H9 (cell line): ENCODE measurements at regions not wholly inside any gene's neighbourhood (a gene's known extent, or its start where the extent isn't known, plus 50 kb on each side); places are given as distances from the start of the nearest gene placed in this dataset.

Experiments
- DNase-seq: peaks from one replicate; pipeline ENCODE4 v3.0.0-alpha.2; 2017
- H2AFZ ChIP-seq: one replicate; pipeline ENCODE4 v1.6.1; 2013; ENCODE audit warnings: mild to moderate bottlenecking, low read length, control low read depth, moderate library complexity
- H2AK5ac ChIP-seq: 2 replicates; pipeline ENCODE4 v1.6.1; 2013; ENCODE audit warnings: low read length, control low read depth, mixed read lengths; ENCODE audit not compliant: insufficient read length
- H2BK120ac ChIP-seq: one replicate; pipeline ENCODE4 v1.6.1; 2013; ENCODE audit warnings: low read depth, mild to moderate bottlenecking, low read length, control low read depth, inconsistent platforms; ENCODE audit not compliant: poor library complexity, severe bottlenecking
- H2BK12ac ChIP-seq: 2 replicates; pipeline ENCODE4 v1.6.1; 2013; ENCODE audit warnings: low read length, control low read depth, mixed read lengths, low read depth; ENCODE audit not compliant: insufficient read length
- H2BK15ac ChIP-seq: 2 replicates; pipeline ENCODE4 v1.6.1; 2013; ENCODE audit warnings: low read depth, low read length, control low read depth
- H2BK20ac ChIP-seq: one replicate; pipeline ENCODE4 v1.6.1; 2013; ENCODE audit warnings: low read depth, mild to moderate bottlenecking, low read length, control low read depth, inconsistent platforms; ENCODE audit not compliant: poor library complexity, severe bottlenecking
- H2BK5ac ChIP-seq: 2 replicates; pipeline ENCODE4 v1.6.1; 2013; ENCODE audit warnings: low read length, control low read depth, mixed read lengths; ENCODE audit not compliant: insufficient read length
- H3K14ac ChIP-seq: 2 replicates; pipeline ENCODE4 v1.6.1; 2013; ENCODE audit warnings: low read length, control low read depth; ENCODE audit not compliant: insufficient read depth
- H3K18ac ChIP-seq: 2 replicates; pipeline ENCODE4 v1.6.1; 2013; ENCODE audit warnings: low read depth, mild to moderate bottlenecking, mixed read lengths, low read length, control low read depth; ENCODE audit not compliant: insufficient read length
- H3K23ac ChIP-seq: 2 replicates; pipeline ENCODE4 v1.6.1; 2013; ENCODE audit warnings: low read length, control low read depth, mixed read lengths, low read depth; ENCODE audit not compliant: insufficient read length
- H3K23me2 ChIP-seq: 2 replicates; pipeline ENCODE4 v1.6.1; 2013; ENCODE audit warnings: low read depth, mild to moderate bottlenecking, mixed read lengths, low read length, control low read depth; ENCODE audit not compliant: insufficient read length, poor library complexity, severe bottlenecking
- H3K27ac ChIP-seq: 2 replicates; pipeline ENCODE4 v1.5.1; 2013; ENCODE audit warnings: low read length, control low read depth, mixed read lengths, low read depth; ENCODE audit not compliant: insufficient read length
- H3K27me3 ChIP-seq: 2 replicates; pipeline ENCODE4 v1.6.1; 2013; ENCODE audit warnings: low read length, control low read depth, inconsistent platforms; ENCODE audit not compliant: insufficient read depth
- H3K4ac ChIP-seq: 2 replicates; pipeline ENCODE4 v1.6.1; 2013; ENCODE audit warnings: low read depth, mild to moderate bottlenecking, control low read depth, inconsistent platforms, low read length, moderate library complexity
- H3K4me1 ChIP-seq: 2 replicates; pipeline ENCODE4 v1.6.1; 2013; ENCODE audit warnings: low read length, control low read depth, inconsistent platforms; ENCODE audit not compliant: insufficient read depth
- H3K4me2 ChIP-seq: 2 replicates; pipeline ENCODE4 v1.6.1; 2013; ENCODE audit warnings: low read length, control low read depth, mixed read lengths; ENCODE audit not compliant: insufficient read length, insufficient read depth
- H3K56ac ChIP-seq: 2 replicates; pipeline ENCODE4 v1.6.1; 2013; ENCODE audit warnings: low read depth, mild to moderate bottlenecking, mixed read lengths, low read length, control low read depth; ENCODE audit not compliant: insufficient read length
- H3K79me1 ChIP-seq: 2 replicates; pipeline ENCODE4 v1.6.1; 2013; ENCODE audit warnings: low read depth, mild to moderate bottlenecking, moderate library complexity, low read length, control low read depth, inconsistent platforms; ENCODE audit not compliant: insufficient read depth, poor library complexity, severe bottlenecking
- H3K79me2 ChIP-seq: 2 replicates; pipeline ENCODE4 v1.6.1; 2013; ENCODE audit warnings: low read length, control low read depth, inconsistent platforms; ENCODE audit not compliant: insufficient read depth
- H3K9ac ChIP-seq: 2 replicates; pipeline ENCODE4 v1.6.1; 2013; ENCODE audit warnings: low read length, control low read depth, mixed read lengths; ENCODE audit not compliant: insufficient read length; ENCODE audit errors: extremely low read depth
- H3K9me3 ChIP-seq: one replicate; pipeline ENCODE4 v1.6.1; 2013; ENCODE audit warnings: low read depth, low read length, inconsistent platforms; ENCODE audit not compliant: control insufficient read depth
- H3T11ph ChIP-seq: one replicate; pipeline ENCODE4 v1.6.1; 2013; ENCODE audit warnings: mild to moderate bottlenecking, low read length, control low read depth, inconsistent platforms
- H4K20me1 ChIP-seq: one replicate; pipeline ENCODE4 v1.6.1; 2013; ENCODE audit not compliant: control insufficient read depth, insufficient read length, insufficient read depth
- H4K5ac ChIP-seq: 2 replicates; pipeline ENCODE4 v1.6.1; 2013; ENCODE audit warnings: low read depth, mild to moderate bottlenecking, mixed read lengths, low read length, control low read depth; ENCODE audit not compliant: insufficient read length
- H4K8ac ChIP-seq: replicated peaks from 2 replicates; pipeline ENCODE4 v1.6.1; 2013; ENCODE audit warnings: low read length, control low read depth, mixed read lengths, low read depth; ENCODE audit not compliant: insufficient read length
- H4K91ac ChIP-seq: 2 replicates; pipeline ENCODE4 v1.6.1; 2013; ENCODE audit warnings: low read depth, mild to moderate bottlenecking, moderate library complexity, mixed read lengths, low read length, control low read depth; ENCODE audit not compliant: insufficient read length
- H3K27ac Mint-ChIP-seq, 3 experiments: 2 replicates in 2 of 3; 3 replicates in 1 of 3; pipeline ENCODE4 v1.8.0; 2020 to 2021; ENCODE audit warnings: mixed read lengths in 3 of 3, mild to moderate bottlenecking in 1 of 3, moderate library complexity in 1 of 3
- H3K27me3 Mint-ChIP-seq: 2 replicates; pipeline ENCODE4 v1.8.0; 2021; ENCODE audit warnings: low read depth, mild to moderate bottlenecking, moderate library complexity, mixed read lengths
- H3K36me3 Mint-ChIP-seq, 3 experiments: 2 replicates in 2 of 3; 3 replicates in 1 of 3; pipeline ENCODE4 v1.8.0; 2020 to 2021; ENCODE audit warnings: low read depth in 3 of 3, mixed read lengths in 3 of 3; ENCODE audit not compliant: insufficient read depth in 1 of 3
- H3K4me1 Mint-ChIP-seq, 2 experiments: 2 replicates each; pipeline ENCODE4 v1.8.0; 2020; ENCODE audit warnings: mixed read lengths in 2 of 2
- H3K4me3 Mint-ChIP-seq, 2 experiments: 2 replicates in 1 of 2; 3 replicates in 1 of 2; pipeline ENCODE4 v1.8.0; 2020 to 2021; ENCODE audit warnings: mild to moderate bottlenecking in 2 of 2, mixed read lengths in 2 of 2, moderate library complexity in 1 of 2
- H3K9me3 Mint-ChIP-seq, 2 experiments: 2 replicates in 1 of 2; 3 replicates in 1 of 2; pipeline ENCODE4 v1.8.0; 2020; ENCODE audit warnings: mild to moderate bottlenecking in 2 of 2, mixed read lengths in 2 of 2, moderate library complexity in 1 of 2
- WGBS: extraction: QIAGEN DNeasy Blood & Tissue Kit; methylation state at CpG from one replicate; pipeline ENCODE4 v1.1.7; 2013; ENCODE audit warnings: missing lambda C conversion rate, low lambda C conversion rate, mixed read lengths; ENCODE audit not compliant: insufficient read length; ENCODE audit errors: extremely low coverage; 5-methylcytosine and 5-hydroxymethylcytosine counted together
- TF ChIP-seq, protein P1 (sequence below): fragments of 200-600 bp; sonication (generic); conservative IDR thresholded peaks from 3 replicates; pipeline ENCODE4 v1.8.0; 2021; ENCODE audit warnings: antibody characterized with exemption, mild to moderate bottlenecking

DNA sequence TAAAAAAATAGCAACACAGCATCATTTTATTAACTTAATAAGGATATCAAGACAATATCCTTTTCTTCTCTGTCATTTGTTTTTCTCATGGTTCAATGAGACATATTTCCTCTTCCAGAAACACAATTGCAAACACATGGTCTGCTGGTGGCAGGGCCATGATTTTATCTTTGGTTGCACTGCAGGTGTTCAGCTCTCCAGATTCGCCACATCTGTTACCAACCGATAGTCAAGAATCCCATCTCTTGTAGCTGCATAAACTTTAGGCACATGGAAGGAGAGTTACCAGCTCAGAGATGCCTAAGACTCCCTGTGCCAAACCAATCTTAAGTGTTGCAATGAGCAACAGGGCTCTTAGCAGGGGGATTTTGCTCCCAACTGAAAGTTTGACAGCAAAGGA, 1303.2 kb upstream of the CELF4 start:
- Mint-ChIP-seq H3K27me3 (no peaks in the 10 kb centered on the region), H3K27ac (no peak overlapping the region), H3K36me3 (no peaks in the 10 kb centered on the region), H3K4me1 (peaks cover 2 to 6% of the 10 kb centered on the region in 2 experiments; a peak in 2 of 4 replicates), H3K4me3 (no peak overlapping the region), H3K9me3 (no peaks in the 10 kb centered on the region)
- H3K27ac ChIP-seq, result no peak overlapping the region
- H3K9ac ChIP-seq, result no peak overlapping the region
- no peak overlapping the region for H3K56ac ChIP-seq
- H2BK15ac ChIP-seq, result no peak overlapping the region
- H3T11ph ChIP-seq, result no peak overlapping the region
- no peaks in the 10 kb centered on the region for H3K9me3 ChIP-seq
- no CpG with 5 or more reads among the region's 2 CpGs for WGBS
- TF ChIP-seq, protein P1, sequence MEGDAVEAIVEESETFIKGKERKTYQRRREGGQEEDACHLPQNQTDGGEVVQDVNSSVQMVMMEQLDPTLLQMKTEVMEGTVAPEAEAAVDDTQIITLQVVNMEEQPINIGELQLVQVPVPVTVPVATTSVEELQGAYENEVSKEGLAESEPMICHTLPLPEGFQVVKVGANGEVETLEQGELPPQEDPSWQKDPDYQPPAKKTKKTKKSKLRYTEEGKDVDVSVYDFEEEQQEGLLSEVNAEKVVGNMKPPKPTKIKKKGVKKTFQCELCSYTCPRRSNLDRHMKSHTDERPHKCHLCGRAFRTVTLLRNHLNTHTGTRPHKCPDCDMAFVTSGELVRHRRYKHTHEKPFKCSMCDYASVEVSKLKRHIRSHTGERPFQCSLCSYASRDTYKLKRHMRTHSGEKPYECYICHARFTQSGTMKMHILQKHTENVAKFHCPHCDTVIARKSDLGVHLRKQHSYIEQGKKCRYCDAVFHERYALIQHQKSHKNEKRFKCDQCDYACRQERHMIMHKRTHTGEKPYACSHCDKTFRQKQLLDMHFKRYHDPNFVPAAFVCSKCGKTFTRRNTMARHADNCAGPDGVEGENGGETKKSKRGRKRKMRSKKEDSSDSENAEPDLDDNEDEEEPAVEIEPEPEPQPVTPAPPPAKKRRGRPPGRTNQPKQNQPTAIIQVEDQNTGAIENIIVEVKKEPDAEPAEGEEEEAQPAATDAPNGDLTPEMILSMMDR, result no peak
- no peak overlapping the region for H2BK20ac ChIP-seq
- no peak overlapping the region for H4K5ac ChIP-seq
- no peak overlapping the region for H3K23ac ChIP-seq
- no peaks in the 10 kb centered on the region for H3K23me2 ChIP-seq
- no peak overlapping the region for H2AK5ac ChIP-seq
- no peaks in the 10 kb centered on the region for H3K27me3 ChIP-seq
- H4K8ac ChIP-seq, result no peak overlapping the region
- no peak overlapping the region for H2BK120ac ChIP-seq
- no peak overlapping the region for H3K18ac ChIP-seq
- no peaks in the 10 kb centered on the region for H3K79me2 ChIP-seq
- H3K4ac ChIP-seq, result no peak overlapping the region
- no peaks in the 10 kb centered on the region for H3K79me1 ChIP-seq
- no peak for DNase-seq
- H3K4me1 ChIP-seq, result no peaks in the 10 kb centered on the region
- no peak overlapping the region for H2BK12ac ChIP-seq
- H2AFZ ChIP-seq, result no peak overlapping the region
- H4K20me1 ChIP-seq, result no peaks in the 10 kb centered on the region
- H2BK5ac ChIP-seq, result no peak overlapping the region
- H3K4me2 ChIP-seq, result no peak overlapping the region
- no peak overlapping the region for H4K91ac ChIP-seq
- H3K14ac ChIP-seq, result no peak overlapping the region
